Kasumi-1 (cell line): ENCODE measurements at regions not wholly inside any gene's neighbourhood (a gene's known extent, or its start where the extent isn't known, plus 50 kb on each side); places are given as distances from the start of the nearest gene placed in this dataset.
"Not testable (repeated sequence)": the region's sequence is repeated elsewhere in the genome, so short reads cannot be mapped to it uniquely, and the experiment has no call there.

Source experiments
- DNase-seq, 2 experiments: peaks; one replicate each; lab custom pipeline; 2025; lab: John Stamatoyannopoulos, UW

DNA sequence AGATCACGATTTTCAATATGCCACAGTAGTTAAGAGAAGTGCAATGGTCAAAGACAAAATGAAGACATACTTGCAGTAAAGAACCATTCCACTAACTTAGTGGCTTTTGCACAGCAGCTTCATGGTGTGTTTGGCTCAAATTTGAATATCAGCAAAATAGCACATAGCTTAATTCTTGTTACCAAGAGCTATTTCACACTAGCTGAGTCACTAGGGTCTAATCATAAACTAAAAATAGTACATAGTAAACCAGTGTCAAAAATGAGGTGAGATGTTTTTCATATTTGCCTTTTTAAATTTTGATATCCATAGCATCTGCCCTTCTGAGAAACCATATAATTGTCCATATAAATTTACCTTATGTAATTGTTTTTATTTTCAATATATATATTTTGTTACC, 325.0 kb upstream of the LUZP2 start:
- DNase-seq, result no peak

DNA sequence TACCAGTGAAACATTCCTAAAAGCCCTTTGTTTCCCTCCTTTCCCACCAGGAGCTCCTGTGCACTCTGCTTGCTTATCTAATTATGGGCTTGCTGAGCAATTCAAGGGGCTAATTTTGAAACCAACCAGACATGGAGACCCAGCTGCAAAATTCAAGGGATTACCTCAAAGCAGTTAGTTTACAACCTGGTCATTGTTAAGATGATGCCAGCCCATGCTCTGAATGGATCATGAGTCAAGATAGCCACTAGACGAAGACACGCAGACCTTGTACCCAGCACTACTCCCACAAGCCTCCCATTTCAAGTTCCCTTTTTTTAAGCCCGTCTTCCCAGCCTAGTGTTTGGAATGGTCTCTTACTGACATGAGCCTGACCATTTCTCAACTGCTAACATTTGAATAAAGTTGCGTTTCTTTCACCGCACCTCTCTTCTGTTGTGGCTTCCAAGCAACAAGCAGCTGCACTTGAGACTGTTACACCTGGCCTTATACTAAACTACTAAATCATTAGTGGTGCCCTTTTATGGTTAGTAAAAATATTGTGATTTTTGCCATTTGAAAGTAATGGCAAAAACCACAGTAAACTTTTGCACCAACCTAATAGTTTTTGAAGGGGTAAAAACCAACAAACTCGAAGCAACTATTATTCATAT, 315.3 kb upstream of the LUZP2 start:
- no peak for DNase-seq

DNA sequence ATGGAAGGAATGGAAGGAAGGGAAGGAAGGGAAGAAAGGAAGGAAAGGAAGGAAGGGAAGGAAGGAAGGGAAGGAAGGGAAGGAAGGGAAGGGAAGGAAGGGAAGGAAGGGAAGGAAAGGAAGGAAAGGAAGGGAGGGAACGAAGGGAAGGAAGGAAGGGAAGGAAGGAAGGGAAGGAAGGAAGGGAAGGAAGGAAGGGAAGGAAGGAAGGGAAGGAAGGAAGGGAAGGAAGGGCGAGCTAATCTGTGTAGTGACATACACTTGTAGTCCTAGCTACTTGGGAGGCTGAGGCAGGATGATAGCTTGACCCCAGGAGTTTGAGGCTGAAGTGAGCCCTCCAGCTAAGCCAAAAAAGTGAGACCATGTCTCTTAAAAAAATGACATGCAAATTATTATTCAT, 311.3 kb upstream of the LUZP2 start:
- DNase-seq, result not testable (repeated sequence)

DNA sequence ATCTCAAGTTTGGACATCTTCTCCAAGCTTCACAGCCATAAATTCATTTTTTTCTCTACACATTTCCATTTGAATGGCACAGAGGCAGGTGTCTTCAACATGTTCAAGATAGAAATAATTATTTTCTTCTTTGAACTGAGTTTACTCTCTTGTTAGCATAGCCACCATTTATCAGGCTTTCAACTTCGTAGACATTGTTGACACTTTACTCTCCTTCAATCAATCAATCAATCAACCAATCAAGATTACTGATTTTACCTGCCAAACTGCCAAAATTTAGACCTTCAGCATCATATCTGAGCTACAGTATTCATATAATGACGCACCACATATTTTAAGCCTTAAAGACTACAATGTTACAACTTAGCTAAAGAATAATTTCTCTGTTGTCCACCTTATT, 300.1 kb upstream of the LUZP2 start:
- no peak for DNase-seq

DNA sequence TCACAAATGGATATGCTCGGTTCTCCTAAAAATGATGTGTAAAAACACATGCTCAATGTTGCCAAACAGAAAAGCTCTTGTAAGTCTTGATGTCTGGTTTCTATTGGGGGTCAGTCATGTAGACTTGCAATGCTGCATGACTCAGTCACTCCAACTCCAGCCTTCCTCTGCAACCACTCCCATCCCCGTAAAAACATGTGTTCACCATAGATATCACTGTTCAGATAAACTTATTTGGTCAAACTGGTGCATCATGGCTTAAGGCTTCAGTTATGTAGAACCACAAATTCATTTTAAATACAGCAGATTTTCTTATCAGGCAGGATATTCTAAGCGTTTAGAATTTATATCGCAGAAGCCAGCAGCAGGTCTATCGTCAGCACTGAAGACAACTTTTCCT, 298.4 kb upstream of the LUZP2 start:
- DNase-seq, result no peak

DNA sequence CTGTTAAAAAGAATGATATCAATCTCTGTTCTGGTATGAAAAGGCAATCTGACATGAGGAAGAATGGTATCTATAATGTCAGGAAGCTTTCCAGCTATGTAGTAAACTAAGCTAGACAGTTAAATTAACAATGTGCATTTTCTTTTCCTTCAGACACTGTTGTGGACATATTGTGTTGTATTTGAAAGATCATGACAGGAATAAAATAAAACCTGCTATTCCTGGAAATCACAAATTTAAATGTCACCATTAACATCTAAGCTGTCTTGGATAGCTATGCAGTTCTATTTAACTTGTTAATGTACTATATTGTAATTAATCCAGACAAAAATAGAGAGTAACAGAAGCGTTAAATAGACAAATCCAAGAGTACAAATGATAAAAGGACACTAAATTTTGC, 297.4 kb upstream of the LUZP2 start:
- no peak for DNase-seq

DNA sequence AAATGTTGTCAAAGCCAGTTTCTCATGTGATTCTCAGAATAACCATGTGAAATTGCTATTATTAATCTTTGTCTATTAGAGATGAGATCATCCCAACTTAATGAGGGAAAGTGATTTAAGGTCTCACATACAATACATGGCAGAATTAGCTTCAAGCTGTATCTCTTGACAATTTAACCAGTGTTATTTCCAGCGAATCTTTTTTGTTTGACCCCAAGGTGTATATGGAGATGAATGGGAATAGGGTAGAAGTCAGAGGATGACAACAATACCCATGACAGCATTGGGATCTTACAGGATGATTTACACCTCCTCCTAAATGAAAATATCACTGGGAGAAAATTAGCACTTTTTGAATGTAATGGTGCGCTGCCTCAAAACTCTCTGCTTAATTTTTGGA, 290.8 kb upstream of the LUZP2 start:
- DNase-seq, result no peak

DNA sequence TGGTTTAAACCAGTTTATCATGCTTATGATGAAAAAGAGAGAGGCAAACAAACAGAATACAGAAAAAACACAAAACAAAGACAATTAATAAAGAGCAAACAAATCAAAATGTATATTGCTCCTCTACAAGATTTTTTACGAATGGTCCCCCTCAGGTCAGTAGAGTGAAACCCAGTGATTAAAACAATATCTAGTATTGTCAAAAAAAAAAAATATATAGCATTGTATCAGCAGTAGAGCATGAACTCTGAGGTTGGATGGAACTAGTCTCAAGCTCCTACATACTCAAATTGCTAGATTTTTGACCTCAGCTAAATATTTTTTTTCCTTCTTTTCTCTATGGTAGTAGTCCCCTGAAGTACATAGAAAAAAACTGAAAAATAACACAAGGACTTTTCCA, 290.3 kb upstream of the LUZP2 start:
- DNase-seq, result no peak

DNA sequence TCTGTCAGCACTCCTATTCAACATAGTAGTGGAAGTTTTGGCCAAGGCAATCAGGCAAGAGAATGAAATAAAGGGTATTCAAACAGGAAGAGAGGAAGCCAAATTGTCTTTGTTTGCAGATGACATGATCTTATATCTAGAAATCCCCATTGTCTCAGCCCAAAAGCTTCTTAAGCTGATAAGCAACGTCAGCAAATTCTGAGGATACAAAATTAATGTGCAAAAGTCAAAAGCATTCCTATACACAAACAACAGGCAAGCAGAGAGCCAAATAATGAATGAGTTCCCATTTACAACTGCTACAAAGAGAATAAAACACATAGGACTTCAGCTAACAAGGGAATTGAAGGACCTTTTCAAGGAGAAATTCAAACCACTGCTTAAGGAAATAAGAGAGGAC, 280.4 kb upstream of the LUZP2 start:
- DNase-seq, result no peak

DNA sequence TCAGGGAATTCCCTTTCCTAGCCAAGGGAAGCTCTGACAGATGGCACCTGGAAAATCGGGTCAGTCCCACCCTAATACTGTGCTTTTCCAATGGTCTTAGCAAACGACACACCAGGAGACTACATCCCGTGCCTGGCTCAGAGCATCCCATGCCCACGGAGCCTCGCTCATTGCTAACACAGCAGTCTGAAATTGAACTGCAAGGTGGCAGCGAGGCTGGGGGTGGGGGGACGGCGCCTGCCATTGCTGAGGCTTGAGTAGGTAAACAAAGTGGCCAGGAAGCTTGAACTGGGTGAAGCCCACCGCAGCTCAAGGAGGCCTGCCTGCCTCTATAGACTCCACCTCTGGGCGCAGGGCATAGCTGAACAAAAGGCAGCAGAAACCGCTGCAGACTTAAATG, 279.5 kb upstream of the LUZP2 start:
- DNase-seq, result not testable (repeated sequence)

DNA sequence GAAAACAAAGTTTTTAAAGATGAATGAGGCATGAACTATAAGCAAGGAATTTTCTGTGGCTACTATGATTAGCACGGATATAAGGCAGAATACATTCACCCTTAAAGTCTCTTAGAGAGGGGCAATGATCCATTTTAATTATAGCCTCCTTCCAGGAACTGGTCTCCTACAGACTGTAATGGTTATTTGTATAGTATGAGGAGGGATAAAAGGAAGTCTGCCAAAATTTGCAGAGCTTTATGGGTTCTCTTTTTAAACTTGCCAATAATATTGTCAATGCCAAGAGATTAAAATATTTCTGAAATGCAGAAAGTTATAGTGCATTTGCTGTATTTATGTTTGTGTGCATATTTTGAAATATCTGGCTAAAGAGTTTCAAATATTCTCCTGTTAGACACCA, 271.4 kb upstream of the LUZP2 start:
- DNase-seq, result no peak

DNA sequence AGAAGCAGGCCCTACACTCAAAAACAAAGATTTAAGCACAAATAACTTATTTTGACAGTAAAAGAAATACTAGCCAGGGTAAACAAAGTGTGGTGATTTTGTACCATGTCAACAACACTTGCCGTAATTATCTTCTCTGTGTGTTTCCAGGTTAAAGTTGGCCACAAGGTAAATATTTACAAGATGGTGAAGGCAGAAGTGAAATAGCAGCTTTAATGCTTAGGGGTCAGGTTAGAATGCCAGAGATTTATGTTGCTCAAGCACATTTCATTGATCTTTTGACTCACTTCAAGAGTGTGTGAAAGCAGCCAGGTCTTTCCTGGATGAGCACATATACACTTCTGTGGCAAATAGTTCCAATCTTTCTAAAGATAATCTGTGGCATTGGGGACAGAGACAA, 270.2 kb upstream of the LUZP2 start:
- no peak for DNase-seq

DNA sequence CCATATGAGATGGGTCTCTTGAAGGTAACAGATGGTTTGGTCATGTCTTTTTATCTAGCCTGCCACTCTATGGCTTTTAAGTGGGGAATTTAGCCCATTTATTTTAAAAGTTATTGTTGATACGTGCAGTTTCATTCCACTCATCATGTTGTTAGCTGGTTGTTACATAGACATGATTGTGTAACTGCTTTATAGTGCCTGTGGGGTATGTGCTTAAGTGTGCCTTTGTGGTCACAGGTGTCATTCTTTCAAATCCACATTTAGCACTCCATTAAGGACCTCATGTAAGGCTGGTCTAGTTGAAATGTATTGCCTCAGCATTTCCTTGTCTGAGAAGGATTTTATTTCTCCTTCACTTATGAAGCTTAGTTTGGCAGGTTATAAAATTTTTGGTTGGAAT, 263.8 kb upstream of the LUZP2 start:
- no peak for DNase-seq

DNA sequence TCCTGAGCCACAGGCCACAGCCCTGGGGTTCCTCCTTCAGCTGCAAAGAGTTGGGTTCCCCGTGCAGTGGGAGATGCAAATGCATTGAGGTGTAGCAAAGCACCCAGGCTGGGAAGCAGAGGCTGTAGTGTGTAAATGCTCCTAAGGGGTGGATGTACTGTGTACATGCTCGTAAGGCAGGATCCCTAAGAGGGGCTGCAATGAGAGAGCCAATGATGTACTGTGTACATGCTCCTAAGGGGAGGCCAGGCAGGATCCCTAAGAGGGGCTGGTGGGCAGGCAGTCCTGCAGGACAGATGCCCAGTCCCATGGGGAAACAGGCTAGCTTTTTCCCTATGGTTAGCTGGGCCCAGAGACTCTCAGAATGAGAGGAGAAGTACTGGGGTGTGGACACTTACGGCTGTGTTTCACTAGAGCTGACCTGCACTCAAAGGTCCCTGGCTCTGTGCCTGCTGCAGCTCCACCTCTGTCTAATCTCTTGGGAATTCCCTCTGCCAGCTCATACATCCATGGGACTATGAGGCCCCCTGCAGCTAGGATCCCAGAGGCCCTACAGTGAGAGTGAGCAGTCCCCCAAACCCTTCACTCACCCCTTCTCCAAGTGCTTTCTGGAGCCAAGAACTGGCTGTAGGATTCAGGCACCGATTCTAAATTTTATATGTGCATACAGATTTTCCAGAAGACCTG, 261.9 kb upstream of the LUZP2 start:
- no peak for DNase-seq

DNA sequence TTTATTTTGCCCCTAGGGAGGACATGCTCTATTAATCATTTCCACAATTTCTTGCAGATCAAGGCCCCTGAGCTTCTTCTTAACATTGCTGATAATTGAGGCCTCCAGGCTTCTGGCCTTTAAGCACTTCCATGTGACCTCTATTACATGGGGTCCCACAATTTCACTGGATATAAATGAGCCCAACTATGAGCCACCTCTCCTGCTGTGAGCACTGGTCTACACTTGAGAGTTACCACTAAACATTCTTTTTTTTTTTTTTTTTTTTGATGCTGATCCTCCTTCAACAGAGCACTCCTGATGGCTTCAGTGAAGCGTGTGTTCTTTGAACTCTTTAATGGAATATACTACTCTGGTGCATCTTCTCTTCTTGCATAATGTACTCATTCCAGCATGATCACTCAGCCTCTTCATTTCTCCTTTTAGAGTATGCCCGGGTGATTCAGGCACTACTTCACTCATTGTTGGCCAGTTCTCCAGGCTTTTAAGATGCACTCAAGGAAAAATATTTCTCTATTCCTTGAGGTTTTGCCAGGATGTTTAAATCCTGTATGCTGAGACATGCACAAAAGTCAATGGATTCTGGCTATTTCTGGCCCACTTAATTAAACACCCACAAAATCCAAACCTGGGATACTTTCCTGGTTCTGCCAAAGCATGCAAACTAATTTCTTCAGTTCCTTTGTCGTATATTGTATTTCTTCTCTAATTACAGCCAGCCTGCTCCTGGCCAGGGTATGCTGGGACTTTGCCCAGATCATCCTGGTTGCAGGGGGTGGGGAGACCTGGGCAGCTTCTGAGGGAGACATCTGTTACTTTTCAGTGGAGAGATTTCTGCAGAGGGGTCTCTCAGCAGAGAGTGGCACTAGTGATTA, 257.8 kb upstream of the LUZP2 start:
- DNase-seq, result no peak

DNA sequence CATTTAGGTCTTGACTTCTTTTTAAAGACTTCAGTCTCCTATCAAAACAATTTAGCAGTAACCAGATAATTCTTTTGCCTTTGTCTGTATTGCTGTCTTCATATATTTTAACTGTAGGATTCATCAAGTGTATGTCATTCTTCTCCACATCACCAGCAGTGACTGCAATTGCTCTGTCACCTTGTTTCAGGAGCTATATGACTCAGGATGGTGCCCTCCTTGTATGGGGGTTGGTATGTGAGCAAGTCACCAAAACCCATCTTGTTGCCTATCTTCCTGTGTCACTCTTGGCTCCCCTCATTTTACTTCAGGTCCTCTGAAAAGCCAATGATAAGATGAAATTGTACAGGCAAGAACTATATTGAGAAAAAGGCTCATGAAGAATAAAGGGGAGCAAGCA, 256.9 kb upstream of the LUZP2 start:
- no peak for DNase-seq

DNA sequence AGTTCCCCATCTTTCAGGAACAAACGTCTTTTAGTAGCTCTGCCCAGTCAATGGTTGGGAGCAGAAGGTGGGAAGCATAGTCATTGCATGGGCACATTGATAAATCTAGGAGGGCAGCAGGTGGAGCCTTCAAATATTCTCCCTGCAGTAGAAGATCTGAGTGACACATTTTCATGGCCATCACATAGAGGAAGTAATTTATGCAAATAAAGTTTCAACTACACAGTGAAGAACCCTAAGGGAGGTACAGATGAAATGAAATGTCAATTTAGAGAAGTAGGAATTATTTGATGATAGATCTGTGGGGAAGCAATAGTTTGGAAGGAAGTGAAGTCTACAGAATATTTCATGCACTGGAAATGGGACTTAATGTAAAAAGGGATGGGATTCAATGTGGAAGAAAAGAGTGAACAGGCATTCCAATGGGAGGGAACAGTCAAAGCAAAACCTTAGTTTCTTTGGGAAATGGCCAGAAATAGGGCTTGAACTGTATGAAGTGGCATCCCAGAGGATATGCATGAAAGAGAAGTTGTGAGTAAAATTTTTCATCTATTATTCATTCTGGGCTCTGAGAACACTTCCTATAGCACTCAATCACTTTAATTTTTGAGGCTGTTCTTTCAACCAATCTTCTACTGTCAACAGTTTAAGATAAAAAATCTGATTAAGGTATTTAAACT, 256.2 kb upstream of the LUZP2 start:
- peak in 1 of 2 experiments; percentile 10 for DNase-seq

DNA sequence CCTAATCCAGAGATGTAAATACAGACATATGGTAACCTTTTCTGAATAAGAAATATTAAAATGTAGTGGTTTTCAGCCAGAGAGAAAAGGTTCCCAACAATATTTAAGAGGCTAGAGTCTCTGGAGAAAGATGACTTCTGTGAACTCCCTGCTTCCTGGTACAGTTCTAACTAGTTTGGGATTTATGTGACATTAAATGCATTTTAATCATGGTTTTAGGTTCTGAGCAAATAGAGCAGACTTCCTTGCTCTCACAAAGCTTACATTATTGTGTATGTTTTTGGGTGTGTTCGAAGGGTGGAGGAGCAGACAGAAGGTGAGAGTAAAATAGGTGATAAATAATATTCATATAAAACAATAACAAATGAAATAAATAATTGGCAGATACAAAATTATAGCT, 250.1 kb upstream of the LUZP2 start:
- DNase-seq, result no peak

DNA sequence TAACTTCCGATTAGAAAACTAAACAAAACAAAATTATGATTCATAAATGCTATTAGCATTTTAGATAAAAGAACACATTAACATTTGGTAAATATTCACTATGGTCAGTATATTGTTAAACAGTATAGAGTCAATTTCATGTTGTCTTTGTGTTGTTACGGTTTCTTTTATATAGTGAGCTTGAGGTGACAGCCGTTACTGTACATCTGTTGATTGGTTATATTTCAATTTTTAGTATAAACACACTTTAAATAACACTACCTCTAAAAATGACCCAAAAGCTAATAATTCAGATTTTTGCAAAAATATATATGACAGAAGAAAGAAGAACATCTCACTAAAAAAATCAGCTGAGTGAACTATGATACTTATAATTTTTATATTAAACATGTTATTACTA, 249.0 kb upstream of the LUZP2 start:
- no peak for DNase-seq

DNA sequence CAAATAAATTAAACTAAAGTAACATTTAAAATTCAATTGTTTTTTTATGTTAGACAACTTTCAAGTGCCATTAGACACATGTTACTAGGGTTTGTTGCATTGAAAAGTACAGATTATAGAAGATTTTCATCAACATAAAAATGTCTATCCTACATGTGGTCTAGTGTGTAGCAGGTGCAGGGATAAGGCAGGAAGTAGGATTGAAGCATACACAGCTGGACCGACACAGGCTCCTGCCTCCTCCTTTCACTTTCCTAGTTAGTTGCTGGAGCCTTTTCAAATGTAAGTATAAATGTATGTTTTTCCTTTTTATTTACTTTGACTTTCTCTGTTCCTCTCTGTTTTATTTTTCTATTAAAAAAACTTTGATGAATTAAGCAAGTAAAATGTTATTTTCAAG, 246.9 kb upstream of the LUZP2 start:
- no peak for DNase-seq

DNA sequence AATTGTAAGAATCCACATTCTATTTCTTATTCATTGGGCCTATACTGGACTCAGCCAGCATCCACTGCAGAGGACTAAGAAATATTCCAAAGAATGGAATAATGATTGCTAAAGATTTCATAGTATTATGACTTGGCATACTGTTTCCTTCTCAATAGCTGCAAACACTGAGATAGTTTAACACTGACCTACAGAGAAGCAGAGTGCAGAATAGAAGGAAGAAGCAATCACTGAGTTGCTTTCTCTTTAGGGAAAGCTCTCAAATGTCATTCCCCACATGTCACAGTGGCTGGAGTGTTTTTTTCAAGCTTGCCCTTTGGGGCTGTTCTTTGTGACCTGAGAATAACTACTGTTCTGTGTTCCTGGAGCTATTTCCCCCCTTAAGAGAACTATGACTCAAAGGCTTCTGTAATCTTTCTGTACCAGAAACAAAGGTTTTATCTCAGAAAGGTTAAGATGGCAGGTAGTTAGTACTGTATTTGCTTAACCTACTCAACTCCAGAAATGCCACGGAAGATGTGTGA, 243.6 kb upstream of the LUZP2 start:
- DNase-seq, result no peak

DNA sequence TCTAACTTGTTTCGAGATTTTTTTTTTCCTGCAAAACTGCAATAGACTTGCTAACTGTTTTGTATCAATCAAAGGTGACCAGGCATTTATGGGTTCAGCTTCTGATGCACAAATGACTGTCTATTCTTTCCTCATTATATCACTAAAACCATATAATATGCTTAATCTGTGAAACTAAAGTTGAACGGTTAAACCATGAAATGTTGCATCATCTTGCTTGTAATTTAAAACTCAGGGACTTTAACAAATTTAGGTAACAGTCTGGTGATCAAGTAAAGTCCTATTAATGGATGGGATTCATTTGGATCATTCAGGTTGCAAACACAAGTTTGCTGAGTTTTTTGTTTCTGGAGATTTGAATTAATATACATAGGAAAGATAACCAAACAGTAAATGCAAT, 232.0 kb upstream of the LUZP2 start:
- no peak for DNase-seq
